NCI-H2196 (cell line): ENCODE measurements at regions not wholly inside any gene's neighbourhood (a gene's known extent, or its start where the extent isn't known, plus 50 kb on each side); places are given as distances from the start of the nearest gene placed in this dataset.

Source experiments
- DNase-seq: peaks from one replicate; lab custom pipeline; 2025; ENCODE audit not compliant: unreplicated experiment; lab: John Stamatoyannopoulos, UW

DNA sequence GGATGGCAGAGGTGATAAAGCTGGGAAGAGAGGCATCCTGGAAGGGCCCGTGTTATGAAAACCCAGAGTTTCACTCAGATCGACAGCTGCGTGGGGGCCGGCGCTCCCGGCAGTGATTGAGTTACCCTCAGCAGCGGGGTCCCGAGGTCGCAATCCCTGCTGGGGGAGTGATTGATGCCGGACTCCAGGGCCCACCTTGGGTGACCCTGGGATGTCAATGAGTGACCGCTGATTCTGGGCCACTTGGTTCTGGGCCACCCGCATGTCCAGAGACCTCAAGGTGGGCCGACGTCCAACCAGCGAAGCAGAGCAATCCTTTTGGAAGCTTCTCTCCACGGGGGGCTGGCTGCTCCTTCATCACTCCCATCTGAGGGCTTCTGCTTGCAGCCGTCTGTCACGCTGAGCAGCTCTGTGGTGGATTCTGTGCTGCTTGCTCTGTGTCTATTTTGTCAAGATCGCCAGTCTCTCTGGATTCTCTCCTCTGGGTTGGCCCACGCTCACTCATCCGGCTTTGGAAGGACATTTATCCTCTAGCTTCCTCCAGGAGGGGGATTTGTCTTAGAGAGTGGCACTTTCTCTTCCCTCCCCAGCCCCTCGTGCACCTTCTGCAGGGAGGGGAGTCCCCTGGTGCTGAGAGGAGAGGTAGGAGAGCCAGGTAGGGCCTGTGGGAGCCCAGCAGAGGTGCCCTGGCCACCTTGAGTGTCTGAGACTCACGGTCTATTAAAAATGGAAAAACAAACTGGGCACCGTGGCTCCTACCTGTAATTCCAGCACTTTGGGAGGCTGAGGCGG, 110.9 kb upstream of the C1orf174 start:
- DNase-seq: no peak

DNA sequence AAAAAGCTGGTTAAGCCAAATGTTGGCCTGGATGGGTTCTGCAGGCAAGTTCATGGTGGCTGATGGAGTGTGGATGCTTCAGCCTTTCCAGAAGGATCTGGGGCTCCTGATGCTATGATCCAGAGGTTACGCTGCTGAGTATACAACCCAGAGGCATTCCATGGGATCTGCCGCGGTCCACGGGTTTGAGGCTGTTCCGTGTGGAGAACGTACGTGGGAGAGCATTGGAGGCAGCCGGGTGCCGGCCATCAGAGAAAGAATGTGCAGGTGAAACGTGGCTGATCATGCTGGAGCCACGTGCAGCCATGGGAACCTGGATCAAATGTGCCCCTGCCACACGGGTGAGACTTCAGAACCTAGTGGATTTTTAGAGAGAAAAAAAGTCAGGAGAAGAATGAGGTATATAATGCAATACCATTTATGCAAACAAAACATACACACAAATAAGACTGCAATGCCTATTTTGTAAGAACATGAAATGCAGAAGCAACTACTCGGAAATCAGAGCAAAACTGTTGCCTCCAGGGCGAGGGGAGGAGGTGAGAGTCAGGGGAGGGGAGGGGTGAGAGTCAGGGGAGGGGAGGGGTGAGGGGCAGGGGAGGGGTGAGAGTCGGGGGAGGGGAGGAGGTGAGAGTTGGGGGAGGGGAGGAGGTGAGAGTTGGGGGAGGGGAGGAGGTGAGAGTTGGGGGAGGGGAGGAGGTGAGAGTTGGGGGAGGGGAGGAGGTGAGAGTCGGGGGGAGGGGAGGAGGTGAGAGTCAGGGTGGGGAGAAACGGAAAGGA, 116.5 kb upstream of the C1orf174 start:
- no peak for DNase-seq

DNA sequence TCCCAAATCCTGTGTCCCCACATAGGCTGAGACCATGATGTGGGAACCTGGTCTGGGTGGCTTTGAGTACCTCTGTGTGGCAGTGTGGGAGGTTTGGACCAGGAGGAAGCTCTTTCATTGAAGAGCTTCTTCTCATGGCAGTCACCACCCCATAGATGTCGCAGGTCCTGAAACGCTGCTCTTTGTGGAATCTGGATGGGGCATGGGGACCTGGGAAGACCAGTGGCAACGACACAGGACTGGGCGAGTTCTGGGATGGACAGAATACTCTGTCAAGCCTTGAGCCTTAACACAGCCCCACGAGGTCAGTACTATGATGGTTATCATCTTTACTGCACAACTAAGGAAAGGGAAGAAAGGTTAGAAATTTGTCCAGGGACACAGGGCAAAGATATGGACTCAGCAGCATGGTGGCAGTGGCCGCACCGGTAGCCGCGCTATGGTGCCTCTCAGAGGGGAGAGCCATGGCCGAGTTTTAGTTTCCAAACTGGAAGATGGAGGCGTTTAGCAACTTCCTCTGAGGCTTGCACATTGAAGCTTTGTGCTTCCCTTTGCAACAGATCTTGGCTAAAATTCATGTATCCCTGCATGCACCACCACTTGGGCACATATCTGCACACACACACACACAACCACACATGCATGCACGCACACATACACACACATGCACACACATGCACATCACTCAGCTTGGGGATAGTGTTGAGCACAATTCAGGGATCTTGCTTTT, 117.7 kb upstream of the C1orf174 start:
- no peak for DNase-seq

DNA sequence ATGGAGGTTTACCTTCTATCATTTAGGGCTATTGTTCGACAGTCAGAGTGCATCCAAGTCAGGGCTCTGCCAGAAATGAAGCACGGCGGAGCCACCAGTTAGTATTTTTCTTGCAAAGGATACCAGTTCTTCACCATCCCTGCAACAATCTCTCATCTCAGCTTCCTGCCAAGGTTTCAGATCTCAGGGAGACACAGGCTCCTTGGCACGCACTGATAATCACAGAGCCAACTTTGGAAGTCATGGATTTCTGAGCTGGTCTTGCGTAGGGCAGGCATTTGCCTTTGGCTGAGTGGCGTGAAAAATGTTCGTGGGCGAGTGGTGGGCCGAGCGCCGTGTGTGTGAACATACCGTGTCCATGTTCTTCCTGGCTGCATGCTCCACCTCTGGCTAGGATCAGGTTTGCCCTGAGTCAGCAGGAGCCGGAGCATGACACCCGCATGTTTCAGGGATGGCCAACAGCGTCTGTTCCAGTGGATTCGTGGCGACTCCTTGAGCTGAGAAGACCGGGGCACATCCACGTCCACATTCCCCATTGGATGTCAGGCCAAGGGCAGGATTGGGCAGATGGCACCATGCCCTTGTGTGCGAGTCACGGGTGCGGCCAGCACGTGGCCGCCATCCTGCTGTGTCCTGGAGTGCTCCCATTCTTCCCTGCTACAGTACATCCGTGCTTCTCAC, 118.5 kb upstream of the C1orf174 start:
- DNase-seq: no peak

DNA sequence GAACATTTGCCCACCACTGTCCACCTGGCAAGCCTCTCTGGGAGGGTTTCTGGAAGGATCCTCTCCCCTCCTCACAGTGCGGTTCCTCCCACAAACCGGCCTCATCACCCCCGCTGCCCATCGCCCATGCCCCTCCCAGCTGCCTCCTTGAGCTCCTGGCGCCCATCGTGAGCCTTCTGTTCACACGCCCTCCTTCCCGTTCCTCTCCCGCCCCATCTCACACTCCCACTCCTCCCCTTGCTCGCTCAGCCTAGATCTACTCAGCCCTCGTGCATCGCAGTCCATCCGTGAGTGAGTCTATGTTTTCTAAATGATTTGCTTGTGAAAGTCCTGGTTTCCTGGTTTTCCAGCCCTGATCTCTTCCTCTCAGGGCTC, 119.1 kb upstream of the C1orf174 start:
- DNase-seq: no peak

DNA sequence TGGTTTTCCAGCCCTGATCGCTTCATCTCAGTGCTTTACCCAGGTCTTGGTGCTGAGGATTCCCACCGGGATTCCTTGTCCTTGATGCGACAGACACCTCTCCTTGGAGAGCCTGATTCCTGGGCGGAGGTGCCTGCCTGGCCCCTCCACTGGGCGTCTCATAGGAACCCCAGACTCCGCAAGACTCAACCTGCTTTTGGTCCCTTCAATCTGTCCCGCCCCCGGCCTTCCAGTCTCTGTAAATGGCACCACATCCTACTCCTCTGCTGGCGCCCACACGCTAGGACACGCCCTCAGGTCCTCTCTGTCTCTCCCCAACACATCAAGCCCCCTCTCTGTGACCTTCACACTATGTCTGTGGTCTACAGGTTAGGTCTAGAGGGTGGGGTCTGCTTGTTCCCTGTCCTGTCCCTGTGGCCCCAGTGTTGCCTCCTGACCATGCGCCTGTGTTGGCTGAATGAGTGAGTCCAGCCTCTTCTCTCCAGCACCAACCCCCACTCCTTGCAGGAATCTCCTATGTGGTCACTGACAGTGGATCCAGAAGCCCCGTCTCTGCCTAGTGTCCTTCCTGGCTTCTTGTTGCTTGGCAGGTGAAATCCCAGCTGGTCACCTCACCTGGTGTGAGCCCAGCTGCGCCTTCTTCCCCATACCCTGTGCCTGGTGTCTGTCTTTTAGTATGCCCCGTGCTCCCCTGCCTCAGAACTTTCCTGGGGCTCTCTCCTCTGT, 119.7 kb upstream of the C1orf174 start:
- DNase-seq: no peak

DNA sequence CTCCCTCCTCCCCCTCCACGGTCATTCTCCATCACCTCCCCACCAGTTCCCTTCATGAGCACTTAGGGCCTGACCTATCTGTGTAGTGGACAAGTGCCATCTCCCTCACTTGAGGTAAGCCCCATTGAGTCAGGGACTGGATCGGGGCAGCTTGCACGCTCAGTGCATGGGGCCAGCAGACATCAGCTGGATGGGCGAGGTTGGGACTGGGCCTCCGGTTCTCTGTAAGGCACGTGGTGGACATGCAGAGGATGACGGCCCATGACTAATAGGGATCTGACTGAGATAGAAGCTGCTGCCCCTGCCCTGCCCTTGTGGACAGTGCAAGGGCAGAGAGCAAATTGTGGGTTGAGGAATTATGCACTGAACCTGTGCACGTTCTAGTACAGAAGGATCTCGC, 120.4 kb upstream of the C1orf174 start:
- no peak for DNase-seq

DNA sequence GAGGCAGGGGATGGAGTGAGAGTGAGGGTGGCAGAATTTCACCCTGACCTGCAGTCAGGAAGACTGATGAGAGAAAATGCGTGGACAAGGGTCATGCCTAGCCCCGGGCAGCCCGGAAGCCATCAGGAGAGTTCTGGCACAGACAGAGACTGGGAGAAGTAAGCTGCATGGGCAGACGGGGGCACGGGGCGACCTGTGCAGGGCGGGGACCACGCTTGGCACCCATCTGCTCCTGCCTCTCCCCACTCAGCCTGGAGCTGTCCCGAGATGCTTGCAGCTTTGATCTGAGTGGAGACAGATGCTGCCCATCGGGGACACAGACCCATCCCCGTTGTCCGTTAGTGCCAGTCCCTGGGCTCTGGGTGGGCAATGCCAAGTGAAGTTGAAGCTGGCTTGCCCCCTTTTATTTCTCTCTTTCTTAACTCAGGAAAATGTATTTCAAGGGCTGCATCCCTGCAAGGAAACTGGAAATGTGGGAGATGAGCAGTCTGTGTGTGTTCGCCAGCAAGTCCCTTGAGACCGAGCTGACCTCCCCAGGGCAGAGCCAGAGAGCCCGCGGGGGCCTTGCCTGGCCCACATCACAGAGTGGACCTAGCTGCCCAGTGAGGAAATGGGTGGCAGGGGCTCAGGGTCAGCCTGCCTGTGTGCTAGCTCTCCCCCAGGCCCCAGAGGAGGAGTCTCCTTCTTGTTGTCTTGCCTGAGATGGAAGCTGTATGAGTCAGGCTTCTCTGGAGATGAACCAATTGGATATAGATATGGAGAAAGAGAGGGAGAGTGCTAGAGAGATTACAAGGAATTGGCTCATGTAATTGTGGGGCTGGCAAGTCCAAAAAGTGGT, 121.3 kb upstream of the C1orf174 start:
- DNase-seq: no peak

DNA sequence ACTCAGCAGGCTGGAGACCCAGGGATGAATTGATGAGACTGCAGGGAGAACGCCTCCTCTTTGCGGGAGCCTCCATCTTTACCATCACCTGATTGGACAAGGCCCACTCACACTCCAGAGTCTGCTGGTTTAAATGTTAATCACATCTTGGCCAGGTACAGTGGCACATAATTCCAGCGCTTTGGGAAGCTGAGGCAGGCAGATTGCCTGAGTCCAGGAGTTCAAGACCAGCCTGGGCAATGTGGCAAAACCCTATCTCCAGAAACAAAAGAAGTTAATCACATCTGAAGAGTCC, 121.8 kb upstream of the C1orf174 start:
- DNase-seq: no peak

DNA sequence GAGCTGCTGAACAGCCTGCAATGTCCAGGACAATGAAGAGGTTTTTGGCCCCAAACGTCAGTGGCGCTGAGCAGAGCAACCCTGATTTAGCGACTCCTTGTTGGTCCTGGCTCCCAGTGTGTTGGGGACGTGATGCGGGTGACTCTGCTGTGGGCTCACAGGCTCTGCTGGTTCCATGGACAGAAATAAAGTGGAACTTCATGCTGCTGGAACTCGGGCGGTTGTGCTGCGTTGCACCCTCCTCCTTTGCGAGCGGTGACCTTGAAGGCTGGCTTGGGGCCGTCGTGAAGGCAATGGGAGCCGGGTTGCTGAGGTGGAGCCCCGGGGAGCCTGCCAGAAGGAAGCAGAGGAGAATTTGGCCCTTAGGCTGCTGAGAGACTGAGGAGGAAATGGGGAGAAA, 122.6 kb upstream of the C1orf174 start:
- no peak for DNase-seq

DNA sequence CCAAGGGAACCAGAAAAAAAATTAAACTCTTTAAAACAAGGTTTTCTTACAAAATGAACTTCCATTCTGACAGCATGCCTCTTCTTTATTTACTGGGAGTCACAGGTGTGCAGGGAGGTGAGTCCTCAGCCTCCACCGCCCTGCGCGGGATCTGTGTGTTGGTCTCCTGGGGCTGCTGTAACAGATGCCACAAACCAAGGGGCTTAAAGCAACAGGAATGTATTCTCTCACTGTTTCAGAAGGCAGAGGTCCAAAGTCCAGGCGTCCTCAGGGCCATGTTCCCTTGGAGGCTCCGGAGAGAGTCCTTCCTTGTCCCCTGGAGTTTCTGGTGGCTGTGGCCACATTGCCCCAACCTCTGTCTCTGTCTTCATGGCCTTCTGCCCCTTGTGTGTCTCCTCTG, 123.6 kb upstream of the C1orf174 start:
- DNase-seq: no peak

DNA sequence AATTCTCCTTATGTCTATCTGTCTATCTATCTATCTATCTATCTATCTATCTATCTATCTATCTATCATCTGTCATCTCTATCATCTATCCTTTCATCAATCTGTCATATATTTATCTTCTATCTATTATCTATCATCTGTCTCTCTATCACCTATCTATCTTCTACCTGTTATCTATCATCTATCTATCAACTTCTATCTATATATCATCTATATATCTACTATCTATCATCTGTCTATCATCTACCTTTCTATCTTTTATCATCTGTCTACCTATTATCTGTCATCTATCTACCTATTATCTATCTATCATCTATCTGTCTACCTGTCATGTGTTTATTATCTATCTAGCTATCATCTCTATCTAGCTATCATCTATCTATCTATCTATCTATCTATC, 124.7 kb upstream of the C1orf174 start:
- no peak for DNase-seq

DNA sequence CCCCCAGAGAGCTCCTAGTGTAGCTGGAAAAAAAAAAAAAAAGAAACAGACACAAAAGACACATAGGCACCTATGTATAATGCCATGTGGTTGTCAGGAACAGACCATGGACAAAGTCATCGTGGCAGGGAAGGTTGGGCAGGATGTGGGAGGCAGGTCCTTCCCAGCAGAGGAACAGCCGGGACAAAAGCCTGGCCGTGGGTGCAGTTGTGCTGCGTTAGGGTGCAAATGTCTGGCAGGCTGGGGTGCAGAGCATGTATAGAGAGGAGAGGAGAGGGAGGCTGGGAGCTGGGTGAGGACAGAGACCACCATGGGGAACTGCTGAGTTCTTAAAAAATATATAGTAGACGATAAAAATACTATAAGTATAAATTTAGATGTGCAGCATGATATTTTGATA, 125.7 kb upstream of the C1orf174 start:
- DNase-seq: no peak

DNA sequence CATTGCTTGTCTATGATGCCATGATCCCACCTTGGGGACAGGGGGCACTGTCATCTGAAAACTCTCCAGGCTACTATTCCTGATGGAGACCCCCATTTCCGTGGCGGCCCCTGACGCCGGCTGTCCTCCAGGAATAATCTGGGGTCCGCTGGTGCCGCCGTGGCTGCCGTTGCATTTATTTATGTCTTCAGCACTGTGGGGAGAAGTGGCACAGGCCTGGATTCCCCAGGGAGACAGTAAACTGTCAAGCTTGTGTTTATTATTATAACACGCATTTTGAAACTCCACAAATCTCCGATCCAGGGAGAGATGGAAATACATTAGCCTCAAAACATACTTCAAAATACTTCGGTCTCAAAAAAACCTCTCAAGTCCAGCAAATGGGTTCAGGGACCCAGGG, 126.9 kb upstream of the C1orf174 start:
- DNase-seq: no peak

DNA sequence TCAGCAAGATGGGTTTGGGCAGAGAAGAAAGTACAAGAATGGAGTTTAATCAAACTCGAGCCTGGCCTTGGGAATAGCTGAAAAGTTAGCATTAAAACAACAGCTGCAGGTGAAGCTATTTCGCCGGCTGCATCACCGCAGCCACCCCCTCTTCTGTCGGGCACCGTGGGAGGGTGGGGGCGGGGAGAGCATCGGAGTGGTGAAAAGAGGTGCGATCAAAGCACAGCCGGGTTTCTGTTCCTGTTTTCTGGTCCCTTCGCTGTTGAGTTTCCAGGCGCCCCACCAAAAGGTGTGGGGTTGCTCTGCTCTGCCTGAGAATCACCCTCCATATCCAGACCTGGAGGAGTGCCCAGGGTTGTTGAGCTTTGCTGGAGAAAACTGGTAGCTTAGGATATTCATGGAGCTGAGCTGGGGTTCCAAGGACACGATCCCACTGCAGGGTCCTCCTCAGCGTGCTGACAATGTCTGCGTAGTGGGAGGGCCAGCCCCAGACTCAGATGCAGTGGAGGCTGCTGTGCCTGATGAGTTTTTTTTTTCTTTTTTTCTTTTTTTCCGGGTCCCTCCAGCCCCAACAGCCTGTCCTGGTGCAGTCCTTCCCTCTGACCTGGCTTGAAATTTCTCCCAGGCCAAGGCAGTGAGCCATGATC, 127.5 kb upstream of the C1orf174 start:
- DNase-seq: no peak

DNA sequence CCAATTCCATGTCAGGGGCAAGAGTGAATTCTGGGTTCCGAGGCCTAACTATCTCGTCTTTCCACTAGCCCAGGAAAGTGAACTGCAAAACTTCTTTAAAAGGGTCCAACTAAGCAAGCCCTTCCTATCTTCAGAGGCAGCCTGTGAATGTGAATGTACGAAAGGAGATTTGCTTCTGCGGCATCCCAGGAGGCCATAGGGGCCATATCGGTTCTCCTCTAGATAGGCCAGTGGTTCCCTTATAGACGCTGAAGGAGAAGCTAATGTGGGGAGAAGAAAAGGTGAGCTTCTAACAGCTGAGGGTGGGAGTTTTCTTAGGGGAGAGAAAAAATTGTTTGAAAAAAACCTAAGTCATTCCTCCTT, 128.0 kb upstream of the C1orf174 start:
- DNase-seq: no peak

DNA sequence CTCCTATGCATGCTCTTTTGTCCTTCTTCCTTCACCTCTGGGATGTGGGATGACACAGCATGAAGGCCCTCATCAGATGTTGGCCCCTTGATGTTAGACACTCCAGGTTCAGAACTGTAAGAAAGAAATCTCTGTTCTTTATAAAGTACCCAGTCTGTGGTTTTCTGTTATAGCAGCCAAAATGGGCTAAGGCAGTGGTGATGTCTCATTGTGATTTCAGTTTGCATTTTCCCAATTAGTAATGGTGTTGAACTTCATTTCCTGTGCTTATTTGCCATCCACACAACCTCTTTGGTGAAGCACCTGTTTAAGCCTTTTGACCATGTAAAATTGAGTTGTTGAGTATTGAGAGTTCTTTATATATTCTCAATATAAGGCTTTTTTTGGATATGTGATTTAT, 129.3 kb upstream of the C1orf174 start:
- DNase-seq: no peak

DNA sequence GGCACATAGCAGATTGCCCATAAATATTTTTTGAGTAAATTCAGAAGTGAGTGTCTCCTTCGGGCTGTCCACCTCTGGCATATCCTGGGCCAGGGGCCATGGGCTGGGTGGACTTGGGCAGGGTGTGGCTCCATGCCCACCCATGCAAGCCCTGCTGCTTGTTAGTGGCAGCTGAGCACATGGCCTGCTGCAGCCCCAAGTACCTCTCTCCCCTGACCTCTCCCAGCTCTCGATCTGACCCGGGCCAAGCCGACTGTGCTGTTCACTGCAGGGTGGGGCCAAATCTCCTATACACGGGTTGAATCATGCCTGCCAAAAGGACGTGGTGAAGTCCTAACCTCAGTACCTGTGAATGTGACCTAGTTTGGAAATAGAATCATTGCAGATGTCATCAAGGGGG, 132.5 kb upstream of the C1orf174 start:
- DNase-seq: no peak

DNA sequence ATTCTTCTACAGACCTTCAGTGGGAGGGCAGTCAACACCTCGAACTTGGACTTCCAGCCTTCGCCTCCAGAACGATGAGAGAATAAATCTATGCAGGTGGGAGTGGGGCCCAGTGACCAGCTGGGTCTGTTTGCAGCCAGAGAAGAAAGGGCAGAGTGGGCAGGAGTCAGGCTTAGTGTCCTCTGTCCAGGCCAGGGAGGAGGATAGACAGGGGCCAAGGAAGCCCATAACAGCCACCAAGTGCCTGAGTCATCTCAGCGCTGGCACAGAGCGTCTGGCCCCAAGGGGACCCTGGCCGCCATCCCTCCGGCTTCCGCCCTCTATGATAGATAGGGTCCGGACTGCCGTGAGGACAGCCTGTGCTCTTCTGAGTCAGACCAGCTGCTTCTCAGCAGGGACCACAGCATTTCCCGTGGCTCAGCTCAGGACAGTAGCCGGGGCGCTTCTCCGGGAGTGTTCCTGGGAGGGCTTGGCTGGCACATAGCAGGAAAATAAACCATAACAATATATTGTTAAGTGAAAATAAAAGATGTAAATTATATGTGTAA, 133.1 kb upstream of the C1orf174 start:
- DNase-seq: no peak
